ENCODE measurements at regions not wholly inside any gene's neighbourhood (a gene's known extent, or its start where the extent isn't known, plus 50 kb on each side); places are given as distances from the start of the nearest gene placed in this dataset.

- H3K79me2 ChIP-seq (ENCODE audit: insufficient read depth) = no peaks in the 10 kb centered on the region
- no peak overlapping the region for H3K4me3 ChIP-seq
- H3K9me3 ChIP-seq (ENCODE audit: low read depth) = no peaks in the 10 kb centered on the region
- H3K27ac ChIP-seq = no peak overlapping the region
- no peak overlapping the region for H2AFZ ChIP-seq
- H3K27me3 ChIP-seq (replicated peaks; ENCODE audit: insufficient read depth) = no peaks in the 10 kb centered on the region
- in situ Hi-C loops (cut with MboI) = no loop called here
- H3K36me3 ChIP-seq (ENCODE audit: low read depth) = no peaks in the 10 kb centered on the region
- 91% methylated on average over 4 of the region's 4 CpGs for WGBS, 2 experiments (ENCODE audit: low coverage in 1 of 2, low lambda C conversion rate in 2 of 2, missing lambda C conversion rate in 2 of 2)
- H3K4me2 ChIP-seq (ENCODE audit: unreplicated experiment) = no peak overlapping the region
- no peaks in the 10 kb centered on the region for H4K20me1 ChIP-seq (ENCODE audit: insufficient read depth)
- no peaks in the 10 kb centered on the region for H3K9me2 ChIP-seq (ENCODE audit: insufficient read depth)
- H3K9ac ChIP-seq = no peak overlapping the region
- no peak for DNase-seq
- peaks cover 14% of the 10 kb centered on the region for H3F3A ChIP-seq (ENCODE audit: insufficient read depth)
- peaks cover 17% of the 10 kb centered on the region for H3K4me1 ChIP-seq (ENCODE audit: insufficient read depth)
- TF ChIP-seq EZH2phosphoT487 (IDR thresholded peaks at IDR 0.05; ENCODE audit: insufficient read depth, low read depth) = no peak
- TF ChIP-seq EZH2 (IDR thresholded peaks at IDR 0.05; ENCODE audit: insufficient read depth, poor library complexity, severe bottlenecking) = no peak
Measured at GRCh38 chr21:35329940-35330660, 281.0 kb upstream of the RUNX1 start.

- no peak overlapping the region for H2AFZ ChIP-seq
- H3K4me1 ChIP-seq (ENCODE audit: insufficient read depth) = peaks cover 20% of the 10 kb centered on the region
- no peak overlapping the region for H3K9ac ChIP-seq
- H3K36me3 ChIP-seq (ENCODE audit: low read depth) = no peaks in the 10 kb centered on the region
- no peaks in the 10 kb centered on the region for H3K9me2 ChIP-seq (ENCODE audit: insufficient read depth)
- no peaks in the 10 kb centered on the region for H3K9me3 ChIP-seq (ENCODE audit: low read depth)
- H3K27me3 ChIP-seq (replicated peaks; ENCODE audit: insufficient read depth) = no peaks in the 10 kb centered on the region
- H3F3A ChIP-seq (ENCODE audit: insufficient read depth) = peaks cover 25% of the 10 kb centered on the region
- H3K4me2 ChIP-seq (ENCODE audit: unreplicated experiment) = no peak overlapping the region
- in situ Hi-C loops (cut with MboI) = no loop called here
- H3K27ac ChIP-seq = no peak overlapping the region
- TF ChIP-seq EZH2phosphoT487 (IDR thresholded peaks at IDR 0.05; ENCODE audit: insufficient read depth, low read depth) = no peak
- no peak for TF ChIP-seq EZH2 (IDR thresholded peaks at IDR 0.05; ENCODE audit: insufficient read depth, poor library complexity, severe bottlenecking)
- no peak overlapping the region for H3K4me3 ChIP-seq
- WGBS, 2 experiments (ENCODE audit: low coverage in 1 of 2, low lambda C conversion rate in 2 of 2, missing lambda C conversion rate in 2 of 2) = 78 to 79% methylated on average over 6 of the region's 6 CpGs
- H3K79me2 ChIP-seq (ENCODE audit: insufficient read depth) = no peaks in the 10 kb centered on the region
- no peaks in the 10 kb centered on the region for H4K20me1 ChIP-seq (ENCODE audit: insufficient read depth)
- no peak for DNase-seq
Measured at GRCh38 chr21:35328856-35329455, 279.9 kb upstream of the RUNX1 start.

DNA sequence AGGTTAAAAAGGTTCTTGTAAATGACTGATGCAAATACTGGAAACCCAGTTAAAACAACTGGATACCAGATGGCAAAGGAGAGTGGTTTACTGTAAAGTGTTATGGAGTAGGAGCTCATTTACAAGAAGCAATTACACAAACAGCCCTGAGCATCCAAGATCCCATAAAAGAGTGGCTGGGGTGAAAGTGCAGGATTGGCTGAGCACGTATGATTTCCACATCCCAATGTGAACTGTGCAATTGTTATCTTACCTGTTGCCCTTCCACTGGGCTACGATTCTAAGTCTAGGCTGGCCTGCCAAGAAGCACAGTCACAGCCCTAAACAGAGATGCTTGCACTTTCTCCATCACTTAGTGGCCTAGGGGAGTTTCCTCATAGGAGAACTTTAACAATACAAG lies 277.6 kb upstream of the RUNX1 start:
- Histone ChIP-seq H2AFZ (no peak overlapping the region), H3K4me2 (ENCODE audit: unreplicated experiment) (no peak overlapping the region), H3K9me2 (ENCODE audit: insufficient read depth) (no peaks in the 10 kb centered on the region), H3K9ac (no peak overlapping the region), H3F3A (ENCODE audit: insufficient read depth) (peaks cover 39% of the 10 kb centered on the region), H3K27me3 (replicated peaks; ENCODE audit: insufficient read depth) (no peaks in the 10 kb centered on the region), H3K27ac (no peak overlapping the region), H4K20me1 (ENCODE audit: insufficient read depth) (no peaks in the 10 kb centered on the region), H3K4me3 (no peak overlapping the region), H3K4me1 (ENCODE audit: insufficient read depth) (peaks cover 22% of the 10 kb centered on the region), H3K9me3 (ENCODE audit: low read depth) (no peaks in the 10 kb centered on the region), H3K79me2 (ENCODE audit: insufficient read depth) (no peaks in the 10 kb centered on the region), H3K36me3 (ENCODE audit: low read depth) (no peaks in the 10 kb centered on the region)
- TF ChIP-seq EZH2 (IDR thresholded peaks at IDR 0.05; ENCODE audit: insufficient read depth, poor library complexity, severe bottlenecking) (no peak), EZH2phosphoT487 (IDR thresholded peaks at IDR 0.05; ENCODE audit: insufficient read depth, low read depth) (no peak)
- in situ Hi-C loops (cut with MboI) = no loop called here
- WGBS, 2 experiments (ENCODE audit: low coverage in 1 of 2, low lambda C conversion rate in 2 of 2, missing lambda C conversion rate in 2 of 2) = 34 to 36% methylated on average over 2 of the region's 2 CpGs
- DNase-seq = peak; percentile 41

DNA sequence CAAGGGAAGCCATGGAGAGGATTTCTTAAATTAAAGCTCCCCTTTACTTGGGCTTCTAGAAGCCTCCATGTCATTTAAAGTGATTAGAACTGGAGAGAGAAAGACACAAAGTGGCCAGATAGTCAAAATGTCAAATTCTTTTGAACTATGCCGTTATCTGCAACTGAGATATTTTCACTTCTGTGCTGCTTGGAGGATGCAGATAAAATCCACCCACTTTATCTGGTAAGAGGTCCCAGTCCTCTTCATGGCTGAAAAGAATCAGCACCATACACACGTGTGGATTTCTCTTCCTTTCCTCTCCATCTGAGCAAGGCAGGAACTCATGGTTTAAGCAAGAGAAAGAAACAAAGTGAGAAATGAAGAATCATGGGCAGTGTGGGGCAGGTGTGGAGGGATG lies 276.9 kb upstream of the RUNX1 start:
- DNase-seq = no peak
- H3K4me3 ChIP-seq = no peak overlapping the region
- WGBS, 2 experiments (ENCODE audit: low coverage in 1 of 2, low lambda C conversion rate in 2 of 2, missing lambda C conversion rate in 2 of 2) = 74 to 76% methylated on average over 2 of the region's 2 CpGs
- H3F3A ChIP-seq (ENCODE audit: insufficient read depth) = peaks cover 39% of the 10 kb centered on the region
- H3K9me3 ChIP-seq (ENCODE audit: low read depth) = no peaks in the 10 kb centered on the region
- no peak overlapping the region for H3K9ac ChIP-seq
- in situ Hi-C loops (cut with MboI) = no loop called here
- no peak overlapping the region for H3K27ac ChIP-seq
- no peaks in the 10 kb centered on the region for H3K79me2 ChIP-seq (ENCODE audit: insufficient read depth)
- no peaks in the 10 kb centered on the region for H3K36me3 ChIP-seq (ENCODE audit: low read depth)
- TF ChIP-seq EZH2 (IDR thresholded peaks at IDR 0.05; ENCODE audit: insufficient read depth, poor library complexity, severe bottlenecking) (no peak), EZH2phosphoT487 (IDR thresholded peaks at IDR 0.05; ENCODE audit: insufficient read depth, low read depth) (no peak)
- no peak overlapping the region for H3K4me2 ChIP-seq (ENCODE audit: unreplicated experiment)
- no peaks in the 10 kb centered on the region for H4K20me1 ChIP-seq (ENCODE audit: insufficient read depth)
- H3K4me1 ChIP-seq (ENCODE audit: insufficient read depth) = peaks cover 22% of the 10 kb centered on the region
- H3K27me3 ChIP-seq (replicated peaks; ENCODE audit: insufficient read depth) = no peaks in the 10 kb centered on the region
- H3K9me2 ChIP-seq (ENCODE audit: insufficient read depth) = no peaks in the 10 kb centered on the region
- H2AFZ ChIP-seq = no peak overlapping the region
